Spleen (tissue), 7 donors: ENCODE measurements at regions not wholly inside any gene's neighbourhood (a gene's known extent, or its start where the extent isn't known, plus 50 kb on each side); places are given as distances from the start of the nearest gene placed in this dataset.

ENCODE experiments used
- CTCF ChIP-seq, 11 experiments: fragments of 200-600 bp in 7 of 11; fragments of 450-650 bp in 4 of 11; sonication (generic) in 4 of 11; IDR thresholded peaks in 8 of 11; conservative IDR thresholded peaks in 3 of 11; 1 replicate in 7 of 11; 2 replicates in 4 of 11; pipeline versions ENCODE4 v1.4.0 to v1.8.0; 2016 to 2021; ENCODE audit warnings: antibody characterized with exemption in 11 of 11, inconsistent platforms in 4 of 11, mild to moderate bottlenecking in 1 of 11
- POLR2A ChIP-seq, 3 donors: fragments of 450-650 bp; IDR thresholded peaks; one replicate each; pipeline ENCODE4 v1.5.1; 2017; ENCODE audit warnings: antibody characterized with exemption in 3 of 3, mild to moderate bottlenecking in 1 of 3
- POLR2AphosphoS5 ChIP-seq, 3 donors: sonication (generic); formaldehyde crosslinking; IDR thresholded peaks; one replicate each; pipeline ENCODE4 v1.5.1; 2017; ENCODE audit warnings: antibody characterized with exemption in 3 of 3
- donor health status: DM: no; HTN: no; CAD: no; lungs with moderate emphysema.
- donor health status: DM: no; HTN: no; CAD: no.
- donor health status: DM: no; HTN: no; CAD: no.

DNA sequence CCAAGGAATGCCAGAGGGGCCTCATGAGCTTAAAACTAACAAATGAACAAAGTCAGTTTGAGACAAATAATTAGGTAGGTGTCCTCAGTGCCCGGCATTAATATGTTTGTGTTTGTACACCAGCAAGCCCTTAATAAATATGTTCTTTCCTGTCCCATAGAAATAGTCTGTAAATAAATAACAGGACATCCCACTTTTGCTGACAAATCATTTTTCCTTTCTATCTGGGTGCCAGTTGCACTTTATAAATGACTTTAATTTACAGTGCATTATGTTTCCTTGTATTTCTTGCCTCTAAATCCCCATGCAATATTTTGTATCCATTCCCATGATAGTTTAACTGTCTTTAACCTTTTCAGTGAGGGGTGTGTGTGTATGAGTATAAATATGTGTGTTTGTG lies 170.3 kb downstream of the CBLN1 start:
- TF ChIP-seq POLR2A (IDR thresholded peaks at IDR 0.05), result no peak
- TF ChIP-seq CTCF (IDR thresholded peaks at IDR 0.05 in 8 of 11, conservative IDR thresholded peaks at IDR 0.05 in 3 of 11), result no peak
- TF ChIP-seq POLR2AphosphoS5 (IDR thresholded peaks at IDR 0.05), result no peak
